Nucleus accumbens (tissue), 56 donors: ENCODE measurements at regions not wholly inside any gene's neighbourhood (a gene's known extent, or its start where the extent isn't known, plus 50 kb on each side); places are given as distances from the start of the nearest gene placed in this dataset.

ENCODE experiments used
- DNase-seq, 56 donors: peaks; one replicate each; lab custom pipeline; 2025; lab: John Stamatoyannopoulos, UW

DNA sequence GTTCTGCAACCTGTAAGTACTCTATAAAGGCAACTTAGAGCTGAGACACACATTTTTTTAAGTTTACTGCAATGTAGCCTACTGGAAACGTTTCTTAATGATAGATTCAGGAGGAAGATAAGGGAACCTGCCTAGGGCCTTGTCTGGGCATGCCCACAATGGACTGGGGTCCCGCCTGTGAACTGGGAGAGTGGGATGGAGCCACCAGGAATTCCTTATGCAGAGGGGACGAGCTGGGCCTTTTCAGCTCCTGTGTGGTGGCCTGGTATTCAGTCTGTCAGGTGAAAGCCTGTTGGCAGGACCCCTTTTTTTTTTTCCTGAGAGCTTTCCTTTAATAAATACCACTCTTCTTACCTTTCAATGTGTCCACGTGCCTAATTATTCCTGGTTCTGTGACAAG lies 384.4 kb upstream of the ZWINT start:
- DNase-seq, result no peak

DNA sequence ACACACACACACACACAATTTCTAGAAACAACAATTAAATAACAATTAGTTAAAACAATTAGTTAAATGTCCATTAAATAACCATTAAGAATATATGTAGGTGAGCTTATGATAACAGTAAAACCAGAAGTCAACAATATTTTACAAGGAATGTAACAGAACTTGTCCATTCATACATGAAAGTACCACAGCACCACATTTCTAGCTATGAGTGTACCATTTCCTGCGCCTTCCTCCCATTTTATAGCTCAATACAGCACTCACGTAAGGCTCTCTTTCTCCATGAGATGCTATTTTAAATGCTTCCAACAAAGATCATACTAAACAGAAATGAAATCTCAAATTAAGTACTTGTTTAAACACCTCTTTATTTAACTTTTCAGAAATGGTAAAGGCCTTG lies 367.3 kb upstream of the ZWINT start:
- no peak for DNase-seq

DNA sequence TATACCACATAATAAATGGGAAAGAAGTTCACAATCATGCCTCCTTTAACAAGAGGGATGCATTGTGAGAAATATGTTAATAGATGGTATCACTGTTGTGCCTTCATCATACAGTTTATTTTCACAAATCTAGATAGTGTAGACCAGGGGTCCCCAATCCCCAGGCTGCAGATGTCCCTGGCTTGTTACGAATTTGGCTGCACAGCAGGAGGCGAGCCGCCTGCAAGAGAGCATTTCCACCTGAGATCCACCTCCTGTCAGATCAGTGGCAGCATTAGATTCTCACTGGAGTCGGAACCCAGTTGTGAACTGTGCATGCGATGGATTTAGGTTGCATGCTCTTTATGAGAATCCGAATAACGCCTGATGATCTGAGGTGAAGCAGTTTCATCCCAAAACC lies 361.9 kb upstream of the ZWINT start:
- DNase-seq, result no peak

DNA sequence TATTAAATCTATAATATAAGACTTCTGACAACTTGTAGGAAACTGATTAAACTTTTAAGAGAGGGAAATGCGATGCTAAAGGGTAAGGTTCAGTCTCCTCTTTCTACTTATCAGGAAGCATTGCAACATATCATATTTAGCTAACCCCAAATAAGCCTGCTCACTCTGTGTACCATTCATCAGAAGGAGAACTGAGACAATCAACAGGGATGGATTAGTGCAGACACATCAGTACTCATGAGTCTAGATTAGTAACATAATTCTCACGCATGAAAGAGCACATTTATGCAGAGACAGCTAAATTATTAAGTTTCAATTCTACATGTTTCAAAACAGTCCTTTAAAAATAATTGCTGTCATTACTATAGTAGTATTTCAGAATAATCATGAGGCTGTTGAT lies 354.2 kb upstream of the ZWINT start:
- DNase-seq, result no peak

DNA sequence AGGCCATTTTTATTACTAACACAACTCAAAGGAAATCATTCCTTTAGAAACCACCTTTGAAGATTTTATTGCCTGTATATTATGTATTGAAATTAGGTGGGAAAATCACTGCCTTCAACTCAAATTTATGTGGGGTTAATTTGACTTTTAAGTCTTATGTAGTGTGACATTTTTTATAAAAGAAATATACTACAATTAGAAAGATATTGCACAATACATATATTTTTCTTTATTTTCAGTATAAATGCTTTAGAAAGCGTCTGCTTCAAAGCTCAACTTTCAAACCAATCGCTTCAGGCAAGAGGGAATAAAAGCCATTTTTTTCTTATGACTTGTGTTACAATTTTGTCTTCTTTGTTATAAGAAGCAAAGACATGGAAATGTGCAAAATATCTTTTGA lies 337.4 kb upstream of the ZWINT start:
- DNase-seq, result no peak

DNA sequence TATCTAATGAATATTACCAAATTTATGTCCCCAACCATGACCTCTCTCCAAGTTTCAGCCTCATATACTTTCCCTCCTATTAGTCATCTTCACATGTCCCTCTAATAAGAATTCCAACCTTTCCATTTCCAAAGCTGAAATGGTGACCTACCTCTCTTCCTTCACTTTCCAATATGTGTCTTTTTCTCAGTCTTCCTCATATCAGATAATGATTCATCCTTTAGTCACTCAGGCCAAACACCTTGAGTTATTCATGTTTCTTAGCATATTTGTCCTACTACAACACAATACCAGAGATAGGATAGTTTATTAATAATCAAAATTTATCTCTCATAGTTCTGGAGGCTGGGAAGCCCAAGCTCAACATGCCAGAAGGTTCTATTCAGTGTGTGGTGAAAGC lies 318.5 kb upstream of the ZWINT start:
- no peak for DNase-seq

DNA sequence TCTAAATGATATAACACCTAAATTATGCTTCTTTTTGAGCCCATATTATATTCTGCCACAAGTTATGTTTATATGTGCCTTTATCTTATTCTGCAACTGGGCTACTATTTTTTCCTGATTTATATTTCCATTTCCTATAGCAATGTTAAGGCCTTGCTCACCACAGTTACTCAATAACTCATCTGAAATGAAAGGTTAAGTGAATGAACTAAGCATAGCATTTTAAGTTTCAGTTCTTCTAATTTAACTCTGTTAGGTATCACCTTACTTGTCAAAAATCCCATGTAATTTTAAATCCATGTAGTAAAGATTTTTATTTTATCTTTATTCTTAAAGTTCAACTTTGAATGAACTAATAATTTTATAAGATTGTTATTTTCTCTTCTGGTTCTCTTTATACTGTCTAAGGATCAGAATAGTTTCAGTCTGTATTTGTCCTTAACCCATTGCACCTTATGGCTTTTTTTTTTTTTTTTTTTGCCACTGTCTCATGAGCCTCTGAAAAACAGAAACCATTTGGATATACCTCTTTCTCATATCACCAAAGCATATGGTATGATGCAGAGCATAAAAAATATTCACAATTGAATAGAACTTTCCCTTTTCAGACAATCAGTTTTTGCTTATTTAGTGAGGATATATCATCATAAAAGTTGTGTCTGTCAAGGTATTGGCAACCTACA lies 301.8 kb upstream of the ZWINT start:
- no peak for DNase-seq

DNA sequence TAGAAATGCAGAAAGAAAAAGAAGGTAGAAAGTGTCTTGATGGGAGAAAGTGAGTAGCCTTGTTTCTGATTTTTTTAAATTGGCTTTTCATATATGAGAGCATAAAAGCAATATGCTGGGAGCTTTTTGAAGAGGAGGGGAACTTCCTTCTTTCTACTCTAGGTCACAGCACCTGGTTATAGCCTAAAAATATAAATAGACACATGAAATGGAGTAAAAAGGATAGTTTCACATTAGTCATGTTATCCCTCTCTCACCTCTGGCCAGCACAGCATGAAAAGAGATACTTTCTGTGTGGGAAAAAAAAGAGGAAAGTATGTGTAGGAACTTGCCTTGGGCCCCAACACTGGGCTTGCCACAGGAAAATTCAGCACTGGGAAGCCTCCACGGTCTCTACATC lies 292.2 kb upstream of the ZWINT start:
- DNase-seq, result no peak

DNA sequence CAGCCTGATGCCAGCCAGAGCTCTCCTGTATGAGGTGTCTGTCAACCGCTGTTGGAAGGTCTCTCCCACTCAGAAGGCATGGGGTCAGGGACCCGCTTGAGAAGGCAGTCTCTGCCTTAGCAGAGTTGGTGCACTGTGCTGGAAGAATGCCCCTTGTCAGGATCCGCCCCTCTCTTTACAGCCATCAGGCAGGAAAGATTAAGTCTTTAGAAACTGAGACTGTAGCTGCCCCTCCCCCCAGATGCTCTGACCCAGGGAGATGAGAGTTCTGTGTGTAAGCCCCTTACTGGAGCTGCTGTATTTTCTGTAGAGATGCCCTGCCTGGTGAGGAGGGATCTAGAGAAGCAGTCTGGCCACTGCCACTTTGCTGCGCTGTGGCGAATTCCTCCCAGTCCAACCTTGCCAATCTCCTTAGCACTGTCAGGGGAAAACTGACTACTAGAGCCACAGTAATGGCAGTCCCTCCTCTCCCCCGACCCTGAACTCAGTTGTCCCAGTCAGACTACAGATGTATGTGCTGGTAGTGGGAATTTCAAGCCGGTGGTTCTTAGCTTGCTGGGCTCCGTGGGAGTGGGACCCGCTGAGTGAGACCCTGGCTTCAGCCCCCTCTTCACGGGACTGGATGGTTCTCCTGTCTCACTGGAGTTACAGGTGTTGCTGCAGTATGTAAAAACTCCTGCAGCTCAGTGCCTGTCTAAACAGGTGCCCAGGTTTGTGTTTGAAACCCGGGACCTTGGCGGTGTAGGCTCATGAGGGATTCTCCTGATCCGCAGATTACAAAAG lies 285.5 kb upstream of the ZWINT start:
- DNase-seq, result no peak

DNA sequence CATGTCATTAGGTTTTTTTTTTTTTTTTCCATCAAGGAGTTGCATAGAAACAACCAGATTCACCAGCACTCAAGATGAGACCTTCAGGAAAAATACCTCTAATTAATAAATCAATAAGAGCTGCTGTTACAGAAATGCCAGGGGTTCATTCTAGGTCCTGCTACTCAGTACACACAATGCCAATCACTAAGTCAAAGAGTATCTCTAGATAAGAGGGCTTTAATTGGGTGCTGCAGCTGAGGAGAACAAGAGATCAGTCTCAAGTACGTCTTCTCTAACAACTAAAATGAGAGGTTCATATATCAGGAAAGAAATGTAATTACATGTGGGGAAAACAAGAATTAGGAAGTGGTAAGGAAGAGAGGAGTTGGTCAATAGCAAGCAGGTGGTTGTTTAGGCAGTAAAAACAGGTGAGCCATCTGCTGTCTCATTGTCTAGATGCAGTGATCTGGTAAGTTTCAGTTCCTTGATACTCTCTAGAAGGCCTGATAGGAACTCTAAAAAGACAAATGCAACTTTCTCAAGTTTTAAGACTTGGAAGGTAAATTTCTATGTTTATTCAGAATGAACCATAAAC lies 272.9 kb upstream of the ZWINT start:
- no peak for DNase-seq

DNA sequence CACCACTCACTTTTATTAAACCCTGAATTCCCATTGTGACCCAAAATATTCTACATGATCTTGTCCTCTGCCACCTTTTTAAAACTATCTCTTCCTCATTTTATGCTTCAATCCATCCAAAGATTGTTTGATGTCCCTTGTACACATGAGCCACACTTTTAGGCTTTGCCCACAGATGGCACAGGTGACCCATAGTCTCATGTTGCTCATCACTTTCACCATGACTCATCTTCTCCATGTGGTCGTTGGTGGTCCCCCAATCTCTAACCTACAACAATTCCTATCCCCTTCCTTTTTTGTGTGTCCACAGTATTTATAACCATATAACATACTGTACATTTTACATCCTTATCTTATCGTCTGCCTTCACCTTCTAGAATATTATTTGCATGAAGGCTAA lies 271.5 kb upstream of the ZWINT start:
- DNase-seq, result no peak

DNA sequence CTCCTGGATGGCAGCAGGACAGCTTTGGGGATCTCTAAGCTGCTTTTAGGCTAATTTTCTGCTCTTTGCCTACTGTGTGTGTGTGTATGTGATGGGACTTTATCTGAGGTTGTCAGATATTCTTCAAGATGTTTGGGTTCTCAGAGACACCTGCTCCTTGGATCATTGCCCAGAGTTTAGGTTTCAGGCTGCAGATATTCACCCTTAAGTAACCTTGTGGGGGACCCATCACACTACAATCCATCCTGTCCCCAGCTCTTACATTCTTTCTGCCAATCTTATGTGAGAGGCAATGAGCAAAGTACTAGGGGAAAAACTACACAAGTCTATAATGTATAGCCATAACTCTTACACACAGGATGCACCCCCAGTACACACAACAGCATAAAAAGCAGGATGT lies 263.0 kb upstream of the ZWINT start:
- DNase-seq, result no peak

DNA sequence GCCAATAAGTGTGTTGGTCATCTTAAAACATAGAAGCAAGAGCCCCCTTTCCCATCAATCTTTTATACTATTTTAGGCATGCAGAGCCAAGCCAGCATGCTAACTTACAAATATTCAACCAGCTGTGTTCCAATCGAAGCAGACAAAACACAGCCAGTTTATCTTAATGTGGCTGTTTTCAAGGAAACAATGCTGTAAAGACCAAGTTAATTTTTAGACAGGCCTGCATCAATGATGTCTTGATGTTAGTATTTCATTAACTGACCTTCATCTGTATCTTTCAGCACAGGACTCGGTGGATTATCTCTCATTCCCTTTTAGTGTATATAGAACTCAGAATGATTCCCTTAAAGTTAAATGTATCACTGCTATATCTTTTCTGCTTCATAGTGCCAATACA lies 262.0 kb upstream of the ZWINT start:
- DNase-seq, result no peak

DNA sequence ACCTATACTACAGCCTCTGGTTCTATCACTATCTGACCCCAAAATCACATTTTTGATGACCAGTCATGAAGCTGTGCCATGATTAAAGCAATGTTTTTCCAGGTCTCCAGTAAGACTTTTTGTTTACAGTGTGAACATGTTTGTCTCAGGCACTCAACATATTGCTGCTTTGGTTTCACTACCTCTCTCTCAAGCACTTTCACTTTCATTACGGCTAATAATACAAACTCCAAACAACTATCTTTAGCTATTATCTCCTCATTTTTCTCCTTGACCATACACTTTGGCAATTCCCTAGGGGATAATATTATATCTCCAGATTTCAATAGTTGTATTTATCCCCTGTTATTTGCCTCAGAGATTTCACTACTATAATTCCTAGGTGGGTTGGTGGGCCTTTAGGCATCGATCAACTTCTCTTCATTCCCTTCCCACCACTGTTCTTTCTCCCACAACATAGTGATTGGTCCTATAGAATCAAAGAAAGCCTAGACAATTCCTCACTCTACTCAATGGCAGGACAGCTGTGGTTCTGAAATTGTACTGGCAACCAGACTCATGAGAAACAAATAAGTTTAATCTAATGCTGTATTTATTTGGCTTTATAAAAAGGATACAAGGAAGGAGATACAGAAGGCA lies 261.4 kb upstream of the ZWINT start:
- DNase-seq, result no peak

DNA sequence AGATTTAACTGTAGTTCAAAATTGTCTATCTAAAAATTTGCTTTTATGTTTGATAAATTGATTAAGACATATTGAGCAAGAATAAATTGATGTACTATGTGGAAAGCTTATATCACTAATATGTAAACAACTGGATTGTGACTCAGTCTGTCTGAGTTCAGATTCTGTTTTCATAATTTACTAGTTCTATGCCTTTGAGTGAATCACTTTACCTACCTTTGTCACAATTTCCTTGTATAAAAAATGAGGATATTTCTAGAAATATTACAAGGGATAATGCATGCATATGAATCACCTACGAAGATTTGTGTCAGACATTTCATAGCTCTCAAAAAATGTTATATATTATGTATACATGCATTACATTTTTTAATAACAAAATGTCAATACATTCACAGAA lies 245.1 kb upstream of the ZWINT start:
- no peak for DNase-seq

DNA sequence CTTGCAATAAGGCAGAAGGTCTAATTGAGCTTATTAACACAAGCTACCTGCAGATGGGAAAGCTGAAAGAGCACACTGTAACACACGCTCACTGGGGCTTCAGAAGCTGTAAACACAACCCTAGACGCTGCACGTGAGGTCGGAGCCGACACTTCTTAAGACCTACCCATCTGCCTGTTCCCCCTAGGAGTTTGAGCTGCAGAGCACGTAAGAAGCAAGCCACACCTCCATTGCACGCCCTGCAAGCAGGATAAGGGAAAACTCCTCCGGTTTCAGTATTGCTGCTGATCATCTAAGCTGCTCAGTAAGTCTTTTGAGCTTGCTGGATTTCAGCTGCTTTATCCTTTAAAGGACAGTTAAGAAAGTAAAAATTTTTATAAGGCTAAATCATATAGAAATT lies 244.0 kb upstream of the ZWINT start:
- no peak for DNase-seq

DNA sequence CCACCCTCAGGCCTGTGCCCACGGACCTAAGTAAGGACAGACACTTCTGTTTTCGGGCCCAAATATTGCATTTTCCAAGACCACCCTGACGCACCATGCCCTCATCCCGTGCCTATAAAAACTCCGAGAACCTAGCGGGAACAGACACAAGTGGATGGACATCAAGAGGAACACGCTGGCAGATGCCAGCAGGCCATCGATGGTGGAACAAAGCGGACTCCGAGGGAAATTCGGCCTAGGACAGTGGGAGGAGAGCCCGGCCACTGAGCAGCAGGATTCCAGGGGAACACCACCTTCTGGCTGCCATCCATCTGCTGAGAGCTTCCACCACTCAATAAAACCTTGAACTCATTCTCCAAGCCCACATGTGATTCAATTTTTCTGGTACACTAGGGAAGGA lies 243.6 kb upstream of the ZWINT start:
- DNase-seq, result no peak

DNA sequence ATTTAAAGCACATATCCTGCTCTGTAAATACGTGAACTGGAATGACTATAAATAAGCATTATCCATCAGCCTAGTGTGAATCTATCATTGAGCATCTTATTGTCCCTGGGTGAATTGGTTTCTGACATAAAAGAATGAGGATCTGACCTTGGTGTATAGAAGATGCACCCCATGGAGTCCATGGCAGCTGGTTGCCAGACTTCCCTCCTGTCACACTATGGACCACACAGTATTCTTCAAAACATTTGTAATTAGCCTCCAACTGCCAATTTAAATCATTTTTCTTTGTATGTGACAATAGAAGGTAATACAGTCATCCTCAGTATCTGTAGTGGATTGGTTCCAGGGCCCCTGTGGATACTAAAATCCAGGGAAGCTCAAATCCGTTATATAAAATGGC lies 238.1 kb upstream of the ZWINT start:
- DNase-seq, result no peak

DNA sequence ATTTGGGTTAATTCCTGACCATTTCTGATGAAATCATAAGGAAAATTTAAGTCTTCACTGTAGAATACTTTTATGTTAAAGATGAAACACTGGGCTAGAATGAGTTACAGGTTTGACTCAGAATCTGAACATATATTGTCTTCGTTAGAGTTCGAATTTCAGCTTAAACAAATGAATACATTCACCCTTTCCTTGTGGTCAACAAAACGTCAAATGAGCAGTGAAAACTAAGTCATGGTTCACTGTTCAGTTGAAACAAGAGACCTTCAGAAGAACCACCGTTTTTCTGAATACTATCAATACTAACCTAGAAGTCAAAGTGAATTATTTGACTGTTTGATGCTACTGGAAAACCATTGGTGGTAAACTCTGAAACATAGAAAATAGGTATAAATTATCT lies 235.2 kb upstream of the ZWINT start:
- DNase-seq, result no peak

DNA sequence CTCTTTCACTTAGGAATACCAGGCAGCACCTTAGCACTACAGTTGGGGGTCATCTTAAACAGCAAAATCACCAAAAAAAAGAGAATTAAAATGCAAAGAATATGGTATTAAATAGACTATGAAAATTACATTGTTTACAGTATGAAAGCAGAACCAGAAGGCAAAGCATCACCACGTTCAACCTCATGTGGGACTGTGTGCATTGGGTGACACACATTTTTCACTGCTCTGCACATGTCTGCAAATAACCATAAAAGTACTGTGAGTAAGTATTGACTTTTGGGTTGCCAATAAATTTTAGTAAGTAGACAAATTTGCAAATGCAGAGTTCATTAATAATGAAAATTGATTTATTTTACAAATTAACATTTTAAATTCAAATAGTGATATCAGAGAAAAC lies 232.1 kb upstream of the ZWINT start:
- no peak for DNase-seq

DNA sequence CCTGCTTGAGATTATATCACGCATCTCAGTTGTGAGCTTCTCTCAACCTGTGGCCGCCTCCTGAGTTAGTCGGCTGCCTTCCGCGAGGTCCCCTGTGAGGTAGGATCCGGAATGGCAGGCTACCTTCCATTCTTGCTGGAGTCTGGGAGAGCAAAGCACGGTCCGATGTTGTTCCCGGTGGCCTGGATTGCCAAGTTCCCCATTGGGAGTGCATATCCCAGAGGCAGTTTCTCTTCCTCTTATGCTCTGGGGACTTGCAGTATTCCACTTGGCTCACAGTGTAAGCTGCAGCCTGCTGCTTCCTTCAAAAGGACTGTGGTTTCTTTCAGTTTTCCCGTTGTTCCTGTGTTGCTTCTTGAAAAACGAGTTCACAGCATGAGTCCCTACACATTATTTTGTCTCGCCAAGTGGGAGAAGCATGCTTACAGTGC lies 225.4 kb upstream of the ZWINT start:
- DNase-seq, result no peak
